ENCODE measurements at regions not wholly inside any gene's neighbourhood (a gene's known extent, or its start where the extent isn't known, plus 50 kb on each side); places are given as distances from the start of the nearest gene placed in this dataset.

DNA sequence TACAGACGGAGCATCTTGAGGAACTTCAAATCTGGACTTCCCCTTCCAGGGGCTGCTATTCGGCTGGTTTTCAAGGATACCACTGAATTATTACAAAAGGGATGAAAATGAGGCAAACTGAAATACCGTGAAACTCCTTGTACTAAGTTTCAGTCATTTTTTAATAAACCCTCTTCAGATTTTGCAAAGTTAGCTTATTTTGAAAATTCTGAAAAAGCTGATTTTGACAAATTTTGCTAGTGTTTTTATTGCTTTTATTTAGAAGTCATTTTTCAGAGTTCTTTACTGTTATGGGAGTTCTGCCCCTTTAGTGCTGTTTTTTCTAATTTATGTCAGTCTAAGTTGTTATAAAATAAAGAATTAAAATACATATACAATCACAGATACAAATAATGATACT is 390.4 kb upstream of the VRK2 start:
- H3K4me1 Mint-ChIP-seq = no peaks in the 10 kb centered on the region
- Histone ChIP-seq H2BK20ac (ENCODE audit: low read depth, low read length, poor library complexity, severe bottlenecking) (no peak overlapping the region), H4K91ac (ENCODE audit: insufficient read length, low read depth, low read length) (no peak overlapping the region), H3K79me2 (ENCODE audit: insufficient read depth, low read length) (no peaks in the 10 kb centered on the region), H4K8ac (replicated peaks; ENCODE audit: insufficient read length, low read depth, low read length) (no peak overlapping the region), H3K14ac (ENCODE audit: insufficient read depth, low read length) (no peak overlapping the region), H2AFZ (ENCODE audit: low read length) (no peak overlapping the region), H3K56ac (ENCODE audit: insufficient read length, low read depth, low read length) (no peak overlapping the region), H4K20me1 (ENCODE audit: control insufficient read depth, insufficient read depth, insufficient read length) (no peaks in the 10 kb centered on the region), H3K9ac (ENCODE audit: extremely low read depth, insufficient read length, low read length) (no peak overlapping the region), H3K18ac (ENCODE audit: insufficient read length, low read depth, low read length) (no peak overlapping the region), H3K9me3 (ENCODE audit: control insufficient read depth, low read depth, low read length) (peaks cover 6% of the 10 kb centered on the region), H2BK120ac (ENCODE audit: low read depth, low read length, poor library complexity, severe bottlenecking) (no peak overlapping the region), H2BK15ac (ENCODE audit: low read depth, low read length) (no peak overlapping the region), H3K4ac (ENCODE audit: low read depth, low read length) (no peak overlapping the region), H3K4me1 (ENCODE audit: insufficient read depth, low read length) (no peaks in the 10 kb centered on the region), H3K79me1 (ENCODE audit: insufficient read depth, low read depth, low read length, poor library complexity, severe bottlenecking) (no peaks in the 10 kb centered on the region), H2BK12ac (ENCODE audit: insufficient read length, low read depth, low read length) (no peak overlapping the region), H3K27ac (ENCODE audit: insufficient read length, low read depth, low read length) (no peak overlapping the region), H3K4me2 (ENCODE audit: insufficient read depth, insufficient read length, low read length) (no peak overlapping the region), H2BK5ac (ENCODE audit: insufficient read length, low read length) (no peak overlapping the region), H3K27me3 (ENCODE audit: insufficient read depth, low read length) (no peaks in the 10 kb centered on the region), H3K23ac (ENCODE audit: insufficient read length, low read depth, low read length) (no peak overlapping the region), H3T11ph (ENCODE audit: low read length) (no peak overlapping the region), H4K5ac (ENCODE audit: insufficient read length, low read depth, low read length) (no peak overlapping the region), H2AK5ac (ENCODE audit: insufficient read length, low read length) (no peak overlapping the region), H3K23me2 (ENCODE audit: insufficient read length, low read depth, low read length, poor library complexity, severe bottlenecking) (no peaks in the 10 kb centered on the region)
- WGBS (ENCODE audit: extremely low coverage, insufficient read length, low lambda C conversion rate) = no CpG with 5 or more reads among the region's 3 CpGs
- H3K9me3 Mint-ChIP-seq = peaks cover 12 to 14% of the 10 kb centered on the region in 2 experiments
- no peak overlapping the region for H3K4me3 Mint-ChIP-seq
- TF ChIP-seq, protein P1, sequence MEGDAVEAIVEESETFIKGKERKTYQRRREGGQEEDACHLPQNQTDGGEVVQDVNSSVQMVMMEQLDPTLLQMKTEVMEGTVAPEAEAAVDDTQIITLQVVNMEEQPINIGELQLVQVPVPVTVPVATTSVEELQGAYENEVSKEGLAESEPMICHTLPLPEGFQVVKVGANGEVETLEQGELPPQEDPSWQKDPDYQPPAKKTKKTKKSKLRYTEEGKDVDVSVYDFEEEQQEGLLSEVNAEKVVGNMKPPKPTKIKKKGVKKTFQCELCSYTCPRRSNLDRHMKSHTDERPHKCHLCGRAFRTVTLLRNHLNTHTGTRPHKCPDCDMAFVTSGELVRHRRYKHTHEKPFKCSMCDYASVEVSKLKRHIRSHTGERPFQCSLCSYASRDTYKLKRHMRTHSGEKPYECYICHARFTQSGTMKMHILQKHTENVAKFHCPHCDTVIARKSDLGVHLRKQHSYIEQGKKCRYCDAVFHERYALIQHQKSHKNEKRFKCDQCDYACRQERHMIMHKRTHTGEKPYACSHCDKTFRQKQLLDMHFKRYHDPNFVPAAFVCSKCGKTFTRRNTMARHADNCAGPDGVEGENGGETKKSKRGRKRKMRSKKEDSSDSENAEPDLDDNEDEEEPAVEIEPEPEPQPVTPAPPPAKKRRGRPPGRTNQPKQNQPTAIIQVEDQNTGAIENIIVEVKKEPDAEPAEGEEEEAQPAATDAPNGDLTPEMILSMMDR (conservative IDR thresholded peaks at IDR 0.05) = no peak
- no peak for DNase-seq
- H3K27ac Mint-ChIP-seq = no peak overlapping the region
- peaks cover 2% of the 10 kb centered on the region; the same call in 1 of the 2 replicates for H3K27me3 Mint-ChIP-seq (ENCODE audit: low read depth)
- H3K36me3 Mint-ChIP-seq (ENCODE audit: insufficient read depth in 1 of 3, low read depth in 3 of 3) = peaks cover 0 to 23% (median 17%) of the 10 kb centered on the region in 3 experiments; a peak in 5 of 7 replicates

Data from H9 (cell line).